Midbrain (tissue), 1 donor: ENCODE measurements at regions not wholly inside any gene's neighbourhood (a gene's known extent, or its start where the extent isn't known, plus 50 kb on each side); places are given as distances from the start of the nearest gene placed in this dataset.
"Not testable (repeated sequence)": the region's sequence is repeated elsewhere in the genome, so short reads cannot be mapped to it uniquely, and the experiment has no call there.

ENCODE experiments used
- DNase-seq: peaks from one replicate; lab custom pipeline; 2025; lab: John Stamatoyannopoulos, UW

DNA sequence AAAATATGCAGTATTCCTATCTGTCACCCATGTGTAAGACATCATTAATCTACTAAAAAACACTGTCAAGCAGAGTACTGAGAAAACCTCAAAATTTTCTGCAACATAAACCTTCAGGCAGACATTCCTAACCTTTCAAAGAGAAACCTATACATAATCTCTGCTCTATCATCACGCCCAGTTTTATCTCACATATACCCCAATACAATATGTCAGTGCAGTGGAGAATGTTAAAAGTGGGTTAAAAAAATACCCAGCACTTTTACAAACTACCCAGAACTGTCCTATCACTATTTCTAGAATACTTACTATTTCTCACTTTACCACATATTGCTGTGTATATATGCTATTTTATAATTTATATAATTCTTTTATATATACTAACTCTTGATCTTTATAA, 922.0 kb upstream of the SORCS1 start:
- no peak for DNase-seq

DNA sequence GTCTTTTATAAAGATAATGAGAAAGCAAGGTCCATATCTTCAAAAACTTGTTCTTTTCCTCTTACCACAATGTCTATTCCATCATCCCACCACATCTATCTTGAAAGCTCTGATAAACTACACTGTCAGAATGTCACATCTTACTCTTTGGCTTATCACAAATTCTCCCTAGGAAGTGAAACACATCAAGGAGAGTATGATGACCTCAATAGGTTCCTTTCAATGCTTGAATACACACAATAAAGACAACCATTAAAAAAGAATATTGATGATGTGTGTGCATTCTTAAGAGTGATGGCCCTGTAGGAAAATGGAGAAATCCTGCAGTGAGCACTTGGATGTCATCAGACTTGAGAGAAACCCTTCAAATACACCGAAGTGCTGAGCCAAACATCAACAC, 918.1 kb upstream of the SORCS1 start:
- DNase-seq: no peak

DNA sequence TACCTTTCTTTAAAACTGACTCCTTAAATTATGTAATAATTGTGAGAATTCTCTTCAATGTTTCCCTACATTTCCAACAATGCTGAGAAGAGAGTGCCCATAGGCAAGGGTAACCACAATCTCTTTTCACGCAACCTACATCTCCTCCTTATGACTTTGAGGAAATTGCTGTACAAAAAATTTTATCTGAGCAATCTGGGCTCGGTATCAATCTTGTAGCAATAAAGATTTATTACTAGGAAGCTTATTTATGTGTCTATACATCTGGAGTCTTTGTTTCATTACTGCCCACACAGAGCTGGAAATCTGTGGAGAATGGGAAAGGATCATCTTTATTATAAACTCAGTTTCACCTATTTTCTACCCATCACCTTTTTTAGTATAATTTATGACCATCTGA, 913.8 kb upstream of the SORCS1 start:
- DNase-seq: no peak

DNA sequence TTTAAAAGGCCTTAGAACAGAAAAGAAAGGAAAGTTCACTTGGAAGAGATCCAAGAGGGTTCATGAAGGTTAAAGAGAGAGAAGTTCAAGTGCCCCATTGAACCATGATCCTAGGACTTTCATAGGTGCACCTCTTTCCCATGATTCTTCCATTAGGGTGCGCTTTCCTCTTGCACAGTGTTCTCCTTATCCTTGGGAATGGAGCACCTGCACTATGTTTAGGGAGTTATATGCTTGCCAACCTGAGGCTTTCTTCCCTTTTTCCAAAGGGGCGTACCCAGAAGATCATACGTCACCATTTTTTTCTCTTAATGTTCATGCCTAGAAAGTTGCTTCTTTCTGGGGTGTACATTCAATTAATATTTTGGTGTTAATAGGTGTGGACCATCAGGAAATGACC, 908.0 kb upstream of the SORCS1 start:
- DNase-seq: no peak

DNA sequence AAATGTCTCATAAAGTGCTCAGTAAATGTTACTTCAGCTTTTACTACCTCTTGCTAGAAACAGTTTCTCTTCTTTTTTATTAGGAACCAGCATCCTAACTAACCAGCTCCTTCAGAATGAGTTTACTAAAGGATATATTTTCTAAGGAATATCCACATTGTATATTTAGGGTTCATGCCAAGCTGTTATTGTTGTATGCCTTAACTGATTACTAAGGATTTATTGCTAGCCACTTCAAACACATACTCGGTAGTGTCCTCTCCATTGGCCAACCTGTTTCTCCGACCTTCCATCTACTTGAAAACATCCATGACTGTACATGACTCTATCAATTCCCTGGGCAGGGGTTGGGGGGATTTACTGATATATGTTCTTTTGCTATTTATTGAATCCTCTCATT, 906.3 kb upstream of the SORCS1 start:
- DNase-seq: no peak

DNA sequence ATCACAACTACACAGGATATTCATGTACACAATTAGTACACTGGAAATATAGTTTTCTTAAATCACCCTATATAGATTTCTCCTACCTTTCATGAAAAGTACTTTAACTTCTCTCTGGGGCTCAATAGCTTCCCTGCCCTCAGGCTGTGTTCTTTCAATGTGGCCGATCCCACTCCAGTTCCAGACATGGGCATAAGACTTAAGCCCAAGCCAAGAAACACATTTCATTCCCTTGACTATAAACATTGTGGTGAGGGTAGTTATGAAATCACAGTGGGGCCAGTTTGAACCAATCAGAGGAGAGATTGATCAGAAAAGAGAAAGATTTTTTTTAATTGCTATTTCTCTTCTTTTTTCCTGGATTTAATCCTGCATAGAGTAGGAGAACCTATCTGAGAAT, 904.6 kb upstream of the SORCS1 start:
- DNase-seq: no peak

DNA sequence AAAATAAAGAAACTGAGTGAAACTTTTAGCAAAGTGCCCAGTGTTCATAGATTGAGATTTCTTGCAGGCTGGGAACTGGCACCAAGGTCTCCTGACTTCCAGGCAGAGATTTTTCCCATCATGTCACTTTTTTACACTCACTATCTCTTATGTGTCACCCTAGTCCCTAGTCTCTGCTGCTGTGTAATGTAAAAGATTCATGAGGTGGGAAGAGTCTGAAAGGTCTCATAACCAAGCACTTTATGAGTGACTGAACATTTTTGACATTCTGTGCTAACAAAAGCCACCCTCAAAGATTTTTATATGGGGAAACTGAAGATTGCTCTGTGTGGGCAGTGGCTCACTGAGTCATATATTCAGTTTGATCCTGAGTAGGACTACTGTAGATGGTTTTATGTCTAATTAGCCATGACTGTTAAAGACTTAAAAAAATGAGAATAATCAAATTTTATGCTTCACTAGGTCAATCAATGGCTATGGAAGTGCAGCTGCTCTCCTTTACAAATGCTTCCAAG, 900.3 kb upstream of the SORCS1 start:
- no peak for DNase-seq

DNA sequence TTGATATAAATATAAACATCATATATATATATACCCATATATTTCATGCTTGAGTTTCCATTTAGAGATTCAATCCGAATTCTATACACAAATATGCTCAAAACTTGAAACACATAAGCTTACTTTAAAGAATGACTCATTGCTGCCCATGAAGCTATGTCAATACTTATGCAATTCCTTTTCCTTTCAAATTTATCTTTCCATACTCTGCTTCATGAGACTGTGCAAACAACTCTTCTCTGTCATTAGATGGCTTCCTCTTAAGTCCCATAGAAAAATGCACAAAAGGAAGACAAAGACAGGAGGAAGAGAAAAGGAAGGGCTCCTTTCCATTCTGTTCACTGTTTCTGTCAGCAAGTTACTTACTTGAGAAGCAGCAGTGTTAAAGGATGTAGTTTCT, 895.7 kb upstream of the SORCS1 start:
- DNase-seq: no peak

DNA sequence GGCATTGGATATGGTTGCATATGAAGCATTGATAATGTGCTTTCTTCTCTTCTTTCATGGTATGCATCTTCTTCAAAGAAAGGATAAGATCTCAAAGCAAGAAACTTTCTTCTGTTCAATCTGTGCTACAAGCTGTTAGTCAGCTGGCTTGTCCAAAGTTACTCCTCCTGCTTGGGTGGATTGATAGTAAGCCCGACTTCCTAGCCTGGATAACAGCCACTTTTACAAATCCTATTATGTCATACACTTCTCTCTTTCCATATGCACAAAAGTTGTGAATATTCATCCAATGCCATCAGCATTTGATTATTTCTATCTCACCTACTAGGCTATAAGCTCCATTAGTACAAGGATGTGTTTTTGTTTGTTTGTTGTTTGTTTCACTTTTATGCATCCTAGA, 891.0 kb upstream of the SORCS1 start:
- DNase-seq: no peak

DNA sequence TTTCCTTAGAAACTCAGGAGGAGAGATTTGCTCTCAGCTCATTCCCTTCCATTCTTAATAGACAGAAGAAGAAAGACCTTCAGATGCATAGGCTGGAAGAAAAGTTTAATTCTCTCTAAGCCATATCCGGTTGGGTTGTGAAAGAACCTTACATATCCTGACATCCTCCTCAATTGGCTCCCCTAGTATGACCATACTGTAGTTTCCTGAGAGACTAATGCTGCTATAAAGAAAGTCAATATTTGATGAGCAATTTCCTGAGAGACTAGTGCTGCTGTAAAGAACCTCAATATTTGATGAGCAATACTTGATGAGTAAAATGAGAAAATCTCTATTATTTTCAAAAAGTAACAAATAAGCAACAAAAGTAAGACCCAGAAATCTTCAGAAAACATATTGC, 888.5 kb upstream of the SORCS1 start:
- DNase-seq: no peak

DNA sequence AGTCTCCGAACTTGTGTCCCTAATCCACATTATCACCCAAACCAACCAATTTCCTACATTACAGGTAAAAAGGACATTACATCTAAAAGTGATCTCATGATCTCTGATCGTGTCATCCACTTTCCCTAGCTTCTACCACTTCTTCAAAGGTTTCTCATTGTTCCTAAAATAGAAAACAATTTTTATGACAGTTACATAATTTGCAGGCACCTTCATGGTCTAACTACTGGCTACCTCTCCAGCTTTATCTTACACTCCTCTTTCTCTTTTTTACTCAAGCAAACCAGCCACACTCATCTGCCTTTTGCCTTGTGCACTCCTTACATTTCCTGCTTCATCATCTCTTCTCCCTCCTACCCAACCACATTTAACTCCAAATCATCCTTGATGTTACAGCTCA, 886.7 kb upstream of the SORCS1 start:
- no peak for DNase-seq

DNA sequence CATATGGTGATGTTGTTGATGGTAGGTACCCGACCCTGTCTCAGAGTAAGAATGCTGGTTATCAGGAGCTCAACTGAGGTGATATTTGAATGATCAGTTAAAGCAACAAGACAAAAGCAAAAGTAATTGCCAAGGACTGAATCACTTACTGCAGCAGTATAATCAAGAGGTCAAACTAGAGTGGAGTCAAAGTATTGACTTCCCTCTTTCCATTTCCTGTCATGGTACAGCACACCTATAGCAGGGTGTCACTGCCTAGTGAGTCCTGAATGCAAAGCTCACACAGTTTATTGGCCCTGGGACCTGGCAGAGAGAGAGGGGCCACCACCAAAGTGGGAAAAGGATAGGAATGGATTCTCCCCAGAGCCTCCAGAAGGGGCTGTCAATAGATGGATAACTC, 886.1 kb upstream of the SORCS1 start:
- DNase-seq: no peak

DNA sequence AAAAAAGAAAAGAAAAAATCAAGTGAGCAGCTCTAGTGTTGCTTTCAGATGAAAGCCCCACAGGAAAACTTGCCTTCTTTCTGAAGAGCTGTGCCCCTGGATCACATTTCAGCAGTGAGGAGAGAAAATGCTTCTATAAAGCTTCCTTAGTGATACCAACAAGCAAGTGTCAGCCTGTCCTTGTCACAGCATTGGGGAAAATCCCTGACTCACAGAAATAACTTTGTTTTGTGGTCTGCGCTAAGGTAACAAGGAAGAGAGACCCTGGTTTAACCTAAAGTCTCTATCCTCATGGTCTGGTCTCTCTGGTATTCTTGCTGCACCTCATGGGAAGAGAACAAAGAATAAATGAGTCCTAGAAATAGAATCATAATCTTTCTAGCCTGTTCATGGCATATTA, 885.2 kb upstream of the SORCS1 start:
- no peak for DNase-seq

DNA sequence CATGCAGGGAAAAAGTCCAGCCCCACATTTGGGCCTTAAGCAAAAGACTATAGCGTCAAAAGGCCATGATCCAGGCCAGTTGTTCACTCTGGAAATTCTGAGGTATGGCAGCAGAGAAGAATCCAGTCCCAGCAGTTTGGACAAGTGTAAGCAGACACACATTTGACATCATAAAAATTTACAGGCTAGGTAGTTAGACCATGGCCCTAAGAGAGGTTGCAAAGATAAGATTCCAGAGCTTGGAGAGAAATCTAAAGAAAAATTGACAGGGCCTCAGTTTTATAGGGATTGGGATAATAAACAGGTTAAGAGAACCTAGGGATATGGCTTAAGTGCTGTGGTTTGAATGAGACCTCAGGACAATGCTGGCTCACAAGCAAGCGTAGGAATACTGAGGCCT, 884.4 kb upstream of the SORCS1 start:
- DNase-seq: no peak

DNA sequence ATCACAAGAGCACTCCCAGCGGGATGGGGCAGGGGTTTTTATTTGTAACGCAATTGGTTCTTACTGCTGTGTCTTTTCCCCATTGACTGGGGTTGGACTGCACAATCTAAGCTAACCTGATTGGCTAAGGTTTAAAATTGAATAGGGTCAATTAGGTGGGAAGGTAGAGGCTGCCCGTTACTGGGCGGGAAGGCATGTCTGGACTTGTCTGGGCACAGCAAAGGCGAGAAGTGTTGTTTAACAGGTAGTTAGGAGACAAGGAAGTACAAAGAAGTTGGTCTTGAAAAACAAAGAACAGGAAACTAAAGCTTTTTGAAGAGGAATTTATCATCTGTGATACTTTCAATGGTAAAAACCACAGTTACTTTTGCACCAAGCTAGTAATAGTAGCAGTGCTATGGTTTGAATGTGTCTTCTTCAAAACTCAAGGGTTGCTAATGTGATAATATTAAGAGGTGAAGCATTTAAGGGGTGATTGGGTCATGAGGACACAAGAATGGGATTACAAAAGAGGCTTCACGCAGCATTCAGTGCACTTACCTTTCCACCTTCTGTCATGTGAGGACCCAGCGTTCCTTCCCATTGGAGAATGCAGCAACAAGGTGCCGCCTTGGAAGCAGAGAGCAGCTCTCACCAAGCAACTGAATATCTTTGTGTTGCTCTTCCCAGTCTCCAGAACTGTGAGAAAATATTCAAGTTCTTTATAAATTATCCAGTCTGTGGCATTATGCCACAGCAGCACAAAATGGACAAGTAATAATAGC, 875.5 kb upstream of the SORCS1 start:
- no peak for DNase-seq

DNA sequence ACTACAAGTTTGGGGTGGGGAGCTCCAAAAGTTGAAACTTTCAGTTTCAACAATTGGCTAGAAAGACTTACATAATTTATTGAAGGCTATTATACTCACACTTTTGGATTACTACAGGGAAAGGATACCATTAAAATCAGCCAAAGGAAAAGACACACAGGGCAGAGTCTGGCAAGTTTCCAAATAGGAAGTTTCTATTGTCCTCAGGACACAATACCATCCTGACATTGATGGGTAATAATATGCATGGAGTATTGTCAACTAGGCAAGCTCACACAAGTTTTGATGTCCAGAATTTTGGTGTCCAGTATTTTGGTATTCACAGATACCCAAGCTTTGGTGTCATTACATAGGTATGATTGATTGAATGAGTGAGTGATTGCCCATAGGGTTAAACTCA, 872.6 kb upstream of the SORCS1 start:
- DNase-seq: no peak

DNA sequence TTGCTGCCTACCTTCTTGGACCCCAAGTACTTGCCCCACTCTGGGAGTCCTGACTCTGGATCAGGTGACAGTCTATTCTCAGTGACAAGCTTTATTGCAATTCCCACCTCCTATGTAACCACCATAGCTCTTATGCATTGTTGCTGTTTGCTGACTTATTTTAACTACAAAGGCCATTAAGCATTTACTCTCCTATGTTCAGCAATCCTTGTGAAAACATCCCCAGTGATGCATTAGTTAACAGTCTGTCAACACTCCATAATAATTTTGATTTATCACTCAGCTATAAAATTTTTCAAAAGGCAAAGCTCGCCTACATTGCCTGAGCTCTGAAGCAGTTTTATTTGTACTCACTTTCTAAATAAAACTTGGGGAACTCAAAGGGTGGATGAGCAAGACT, 871.8 kb upstream of the SORCS1 start:
- DNase-seq: no peak

DNA sequence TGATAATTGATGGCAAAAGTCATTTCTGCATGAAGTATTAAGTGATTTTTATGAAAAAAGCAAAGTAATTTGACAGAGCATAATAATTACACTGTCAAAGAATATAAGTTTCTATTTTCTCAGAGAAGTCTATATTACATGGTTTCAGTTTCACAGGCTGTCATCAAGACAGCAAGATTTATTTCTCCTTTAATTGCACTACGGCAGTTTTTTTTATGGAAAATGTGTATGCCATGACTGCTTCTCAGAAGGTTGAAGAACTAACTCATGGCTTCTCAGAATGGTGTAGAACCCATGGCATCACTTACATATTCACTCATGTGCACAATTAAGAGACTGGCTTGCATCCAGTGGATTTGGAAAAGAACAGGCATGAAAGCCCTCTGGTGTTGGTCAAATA, 870.3 kb upstream of the SORCS1 start:
- no peak for DNase-seq

DNA sequence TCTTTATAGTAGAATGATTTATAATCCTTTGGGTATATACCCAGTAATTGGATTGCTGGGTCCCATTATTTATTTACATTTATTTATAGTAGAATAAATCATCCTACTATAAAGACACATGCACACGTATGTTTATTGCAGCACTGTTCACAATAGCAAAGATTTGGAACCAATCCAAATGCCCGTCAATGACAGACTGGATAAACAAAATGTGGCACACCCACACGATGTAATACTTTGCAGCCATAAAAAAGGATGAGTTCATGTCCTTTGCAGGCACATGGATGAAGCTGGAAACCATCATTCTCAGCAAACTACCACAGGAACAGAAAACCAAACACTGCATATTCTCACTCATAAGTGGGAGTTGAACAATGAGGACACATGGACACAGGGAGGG, 869.0 kb upstream of the SORCS1 start:
- not testable (repeated sequence) for DNase-seq

DNA sequence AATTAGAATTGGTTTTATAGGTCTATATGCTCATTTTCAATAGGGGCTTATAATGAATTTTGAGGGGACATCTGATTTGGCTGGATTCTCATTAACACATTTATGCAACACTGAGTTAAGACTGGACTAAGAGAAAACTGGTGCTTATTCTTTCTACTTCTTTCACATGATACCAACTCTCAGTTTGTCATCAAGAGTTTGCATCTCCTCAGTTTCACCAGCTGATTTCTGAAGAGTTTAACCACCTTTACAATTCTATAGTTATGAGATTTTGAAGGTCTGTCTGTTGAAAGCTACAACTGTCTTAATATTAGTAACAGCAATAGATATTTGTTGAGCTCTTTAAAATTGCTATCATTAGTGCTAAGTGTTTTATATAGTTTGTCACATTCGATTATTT, 867.0 kb upstream of the SORCS1 start:
- DNase-seq: no peak

DNA sequence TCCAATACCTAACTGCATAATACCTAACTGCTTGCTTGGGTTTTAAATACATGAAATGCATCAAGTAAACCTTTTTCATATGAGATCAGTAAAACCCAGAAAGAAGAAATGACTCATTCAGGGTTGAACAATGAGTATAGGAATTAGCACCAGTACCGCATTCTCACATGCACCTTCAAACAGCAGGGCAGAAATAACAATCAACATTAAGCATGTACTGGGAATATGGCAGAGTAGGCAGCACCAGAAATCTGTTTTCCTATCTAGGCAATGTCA, 850.3 kb upstream of the SORCS1 start:
- no peak for DNase-seq

DNA sequence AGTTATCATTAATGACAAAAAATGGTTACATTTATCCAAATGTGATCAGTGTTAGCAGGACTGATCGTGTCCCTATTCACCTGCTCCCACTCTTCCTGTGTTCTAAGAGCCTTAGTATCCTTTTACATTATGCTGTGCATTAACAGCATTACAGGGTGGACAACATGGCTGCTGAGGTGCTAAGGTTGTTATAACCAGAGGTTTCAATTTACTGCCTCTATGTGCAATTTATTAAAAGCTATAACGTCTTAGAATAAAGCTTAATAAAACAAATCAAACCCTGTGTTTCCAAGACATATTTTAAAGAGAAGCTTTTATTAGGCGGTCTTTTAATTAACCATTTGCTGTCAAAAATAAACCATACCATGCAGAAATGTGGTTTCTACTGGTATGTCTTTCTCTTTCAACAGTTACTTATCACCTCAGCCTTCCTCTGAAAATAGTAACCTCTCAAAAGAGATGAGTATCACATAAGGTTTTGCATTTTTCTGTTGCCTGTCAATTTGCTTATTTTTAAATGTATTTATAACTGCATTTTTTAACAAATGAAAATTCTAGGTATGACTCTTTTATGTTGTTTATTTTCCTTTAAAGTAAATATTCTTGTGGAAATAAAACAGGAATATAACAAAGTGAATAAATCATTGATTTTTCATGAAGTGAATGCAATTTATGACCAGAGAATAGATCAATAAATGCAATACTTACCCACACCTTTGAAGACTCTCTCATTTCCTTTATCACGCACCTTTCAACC, 849.8 kb upstream of the SORCS1 start:
- no peak for DNase-seq

DNA sequence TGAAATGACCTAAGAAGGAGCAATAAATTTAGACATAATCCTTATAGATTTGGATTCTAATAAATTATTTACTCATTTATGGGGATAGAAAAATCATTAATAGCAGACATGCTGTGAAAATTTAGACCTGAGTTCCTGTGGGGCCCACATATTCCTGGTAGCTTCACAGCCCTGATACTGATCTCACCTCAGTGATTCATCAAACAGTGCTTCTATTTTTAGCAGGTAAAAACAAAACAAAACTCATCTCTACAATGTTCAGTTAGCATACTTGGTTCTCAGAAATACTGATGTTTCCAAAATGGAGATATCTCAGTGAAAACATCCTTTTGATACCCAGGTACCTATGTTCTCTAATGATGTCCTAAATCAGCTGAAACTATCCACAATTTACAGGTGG, 841.1 kb upstream of the SORCS1 start:
- no peak for DNase-seq

DNA sequence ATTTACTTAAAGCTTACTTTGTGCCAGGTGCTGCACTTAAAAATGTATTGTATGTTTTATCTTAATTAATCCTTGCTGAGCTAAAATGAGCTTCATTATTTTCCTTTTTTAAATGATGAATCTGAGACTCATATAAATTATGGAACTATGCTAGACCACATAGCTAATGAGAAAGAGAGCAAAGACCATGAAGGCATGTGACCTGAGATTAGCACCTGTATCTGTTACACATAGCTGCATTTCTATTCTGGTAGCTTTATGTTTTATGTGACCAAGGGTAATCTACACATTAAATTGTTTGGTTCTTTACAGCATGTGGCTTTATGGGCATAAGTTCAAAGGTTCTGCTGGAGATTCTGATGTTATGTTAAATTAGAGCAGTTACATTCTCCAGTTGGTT, 839.1 kb upstream of the SORCS1 start:
- DNase-seq: no peak
